ENCODE measurements at regions not wholly inside any gene's neighbourhood (a gene's known extent, or its start where the extent isn't known, plus 50 kb on each side); places are given as distances from the start of the nearest gene placed in this dataset.

- TF ChIP-seq HNF4A (conservative IDR thresholded peaks at IDR 0.05) (no peak), CTCF (IDR thresholded peaks at IDR 0.05; ENCODE audit: low read depth, low read length, missing input control) (no peak), HNF4G (IDR thresholded peaks at IDR 0.05) (no peak), YY1 (IDR thresholded peaks at IDR 0.05) (no peak)
- TF ChIP-seq, protein P1, sequence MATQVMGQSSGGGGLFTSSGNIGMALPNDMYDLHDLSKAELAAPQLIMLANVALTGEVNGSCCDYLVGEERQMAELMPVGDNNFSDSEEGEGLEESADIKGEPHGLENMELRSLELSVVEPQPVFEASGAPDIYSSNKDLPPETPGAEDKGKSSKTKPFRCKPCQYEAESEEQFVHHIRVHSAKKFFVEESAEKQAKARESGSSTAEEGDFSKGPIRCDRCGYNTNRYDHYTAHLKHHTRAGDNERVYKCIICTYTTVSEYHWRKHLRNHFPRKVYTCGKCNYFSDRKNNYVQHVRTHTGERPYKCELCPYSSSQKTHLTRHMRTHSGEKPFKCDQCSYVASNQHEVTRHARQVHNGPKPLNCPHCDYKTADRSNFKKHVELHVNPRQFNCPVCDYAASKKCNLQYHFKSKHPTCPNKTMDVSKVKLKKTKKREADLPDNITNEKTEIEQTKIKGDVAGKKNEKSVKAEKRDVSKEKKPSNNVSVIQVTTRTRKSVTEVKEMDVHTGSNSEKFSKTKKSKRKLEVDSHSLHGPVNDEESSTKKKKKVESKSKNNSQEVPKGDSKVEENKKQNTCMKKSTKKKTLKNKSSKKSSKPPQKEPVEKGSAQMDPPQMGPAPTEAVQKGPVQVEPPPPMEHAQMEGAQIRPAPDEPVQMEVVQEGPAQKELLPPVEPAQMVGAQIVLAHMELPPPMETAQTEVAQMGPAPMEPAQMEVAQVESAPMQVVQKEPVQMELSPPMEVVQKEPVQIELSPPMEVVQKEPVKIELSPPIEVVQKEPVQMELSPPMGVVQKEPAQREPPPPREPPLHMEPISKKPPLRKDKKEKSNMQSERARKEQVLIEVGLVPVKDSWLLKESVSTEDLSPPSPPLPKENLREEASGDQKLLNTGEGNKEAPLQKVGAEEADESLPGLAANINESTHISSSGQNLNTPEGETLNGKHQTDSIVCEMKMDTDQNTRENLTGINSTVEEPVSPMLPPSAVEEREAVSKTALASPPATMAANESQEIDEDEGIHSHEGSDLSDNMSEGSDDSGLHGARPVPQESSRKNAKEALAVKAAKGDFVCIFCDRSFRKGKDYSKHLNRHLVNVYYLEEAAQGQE (IDR thresholded peaks at IDR 0.05), result no peak
- no peak overlapping the region for H3K9ac ChIP-seq (ENCODE audit: low read depth in 1 of 2, low read length in 2 of 2)
- peaks cover 0 to 4% (median 0%) of the 10 kb centered on the region in 4 donors for H3K9me3 ChIP-seq (ENCODE audit: control insufficient read depth in 4 of 4, low read length in 3 of 4)
- no peaks in the 10 kb centered on the region for H3K4me1 ChIP-seq (ENCODE audit: control insufficient read depth in 4 of 4, insufficient read depth in 4 of 4, low read length in 3 of 4)
- DNase-seq (ENCODE audit: low spot score), result no peak
- no peak overlapping the region for H3K27ac ChIP-seq (ENCODE audit: low read depth in 1 of 2, low read length in 2 of 2)
- H3K36me3 ChIP-seq (ENCODE audit: control insufficient read depth in 4 of 4, insufficient read depth in 3 of 4, low read depth in 1 of 4, low read length in 3 of 4), result no peaks in the 10 kb centered on the region
- H3K4me3 ChIP-seq (ENCODE audit: low read depth in 1 of 3, low read length in 3 of 3), result no peak overlapping the region
- no peaks in the 10 kb centered on the region for H3K27me3 ChIP-seq (ENCODE audit: control insufficient read depth in 4 of 4, insufficient read depth in 4 of 4, low read length in 3 of 4)
- WGBS, result 72% methylated on average over 1 of the region's 1 CpG
Observed at GRCh38 chr4:72797486-72797885, 228.5 kb upstream of the ADAMTS3 start.

- TF ChIP-seq NR2F2 (IDR thresholded peaks at IDR 0.05) (no peak), RAD21 (IDR thresholded peaks at IDR 0.05) (no peak), FOXA2 (IDR thresholded peaks at IDR 0.05) (no peak), TAF1 (conservative IDR thresholded peaks at IDR 0.05) (no peak), ATF3 (IDR thresholded peaks at IDR 0.05) (no peak), RXRA (IDR thresholded peaks at IDR 0.05) (no peak), HNF4A (conservative IDR thresholded peaks at IDR 0.05) (no peak), JUND (IDR thresholded peaks at IDR 0.05) (no peak), SP1 (IDR thresholded peaks at IDR 0.05) (no peak), EGR1 (IDR thresholded peaks at IDR 0.05; ENCODE audit: low read depth in 2 of 2) (no peak), CTCF (IDR thresholded peaks at IDR 0.05; ENCODE audit: low read depth, low read length, missing input control) (no peak)
- TF ChIP-seq, protein P1 (IDR thresholded peaks at IDR 0.05), result no peak
- TF ChIP-seq, protein P2, sequence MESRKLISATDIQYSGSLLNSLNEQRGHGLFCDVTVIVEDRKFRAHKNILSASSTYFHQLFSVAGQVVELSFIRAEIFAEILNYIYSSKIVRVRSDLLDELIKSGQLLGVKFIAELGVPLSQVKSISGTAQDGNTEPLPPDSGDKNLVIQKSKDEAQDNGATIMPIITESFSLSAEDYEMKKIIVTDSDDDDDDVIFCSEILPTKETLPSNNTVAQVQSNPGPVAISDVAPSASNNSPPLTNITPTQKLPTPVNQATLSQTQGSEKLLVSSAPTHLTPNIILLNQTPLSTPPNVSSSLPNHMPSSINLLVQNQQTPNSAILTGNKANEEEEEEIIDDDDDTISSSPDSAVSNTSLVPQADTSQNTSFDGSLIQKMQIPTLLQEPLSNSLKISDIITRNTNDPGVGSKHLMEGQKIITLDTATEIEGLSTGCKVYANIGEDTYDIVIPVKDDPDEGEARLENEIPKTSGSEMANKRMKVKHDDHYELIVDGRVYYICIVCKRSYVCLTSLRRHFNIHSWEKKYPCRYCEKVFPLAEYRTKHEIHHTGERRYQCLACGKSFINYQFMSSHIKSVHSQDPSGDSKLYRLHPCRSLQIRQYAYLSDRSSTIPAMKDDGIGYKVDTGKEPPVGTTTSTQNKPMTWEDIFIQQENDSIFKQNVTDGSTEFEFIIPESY (IDR thresholded peaks at IDR 0.05), result no peak
- 74% methylated on average over 2 of the region's 2 CpGs for WGBS
- H3K9me3 ChIP-seq (ENCODE audit: control insufficient read depth in 4 of 4, low read length in 3 of 4), result peaks cover 0 to 2% (median 0%) of the 10 kb centered on the region in 4 donors
- no peaks in the 10 kb centered on the region for H3K4me1 ChIP-seq (ENCODE audit: control insufficient read depth in 4 of 4, insufficient read depth in 4 of 4, low read length in 3 of 4)
- H3K9ac ChIP-seq (ENCODE audit: low read depth in 1 of 2, low read length in 2 of 2), result no peak overlapping the region
- DNase-seq (ENCODE audit: low spot score), result no peak
- no peak overlapping the region for H3K27ac ChIP-seq (ENCODE audit: low read depth in 1 of 2, low read length in 2 of 2)
- H3K36me3 ChIP-seq (ENCODE audit: control insufficient read depth in 4 of 4, insufficient read depth in 3 of 4, low read depth in 1 of 4, low read length in 3 of 4), result no peaks in the 10 kb centered on the region
- no peak overlapping the region for H3K4me3 ChIP-seq (ENCODE audit: low read depth in 1 of 3, low read length in 3 of 3)
- no peaks in the 10 kb centered on the region for H3K27me3 ChIP-seq (ENCODE audit: control insufficient read depth in 4 of 4, insufficient read depth in 4 of 4, low read length in 3 of 4)
Observed at GRCh38 chr4:72791054-72791453, 222.0 kb upstream of the ADAMTS3 start.
